HepG2 (cell line): ENCODE measurements at regions not wholly inside any gene's neighbourhood (a gene's known extent, or its start where the extent isn't known, plus 50 kb on each side); places are given as distances from the start of the nearest gene placed in this dataset.
A peak's percentile ranks its signal among the peaks of the same experiment; 100 is the strongest.

Experiments
- ATAC-seq: fragments of 200-7000 bp; cut with Tn5 transposase; 3 replicates; pipeline ENCODE4 v1.9.1; 2020; ENCODE audit warnings: mild to moderate bottlenecking, moderate library complexity
- BruUV-seq: library from RNA; stranded (reverse); fragments of 400-500 nt; replicated peaks from 2 replicates; lab custom pipeline; 2021; lab: Mats Ljungman, UMichigan
- CTCF ChIA-PET: fragments of 300-600 bp; formaldehyde crosslinking; extraction: SDS; loops from one replicate; lab custom pipeline; 2021; ENCODE audit warnings: low total read pairs, inconsistent platforms, low intra/inter-chr PET ratio; lab: Yijun Ruan, JAX
- POLR2A ChIA-PET: fragments of 350-600 bp; sonication (Branson Sonifier 250); formaldehyde crosslinking; loops from one replicate; lab custom pipeline; 2020; ENCODE audit warnings: antibody characterized with exemption, inconsistent platforms; lab: Yijun Ruan, JAX
- DNase-seq: peaks from one replicate; pipeline ENCODE4 v3.0.0-alpha.2; 2015; ENCODE audit warnings: low spot score
- FAIRE-seq: peaks from 3 replicates; lab custom pipeline; 2011; peaks lifted over from hg19 to GRCh38; lab: Jason Lieb, UNC
- H2AFZ ChIP-seq: one replicate; pipeline ENCODE4 v1.6.1; 2011; ENCODE audit warnings: low read length, inconsistent platforms
- H3K27ac ChIP-seq: fragments of 300-600 bp; 3 replicates; pipeline ENCODE4 v1.8.0; 2011; ENCODE audit warnings: mixed run types, mild to moderate bottlenecking, mixed read lengths, low read length, inconsistent platforms; ENCODE audit not compliant: insufficient read depth; ENCODE audit errors: extremely low read length
- H3K27me3 ChIP-seq, 2 experiments: fragments of 200-600 bp in 1 of 2; 2 replicates in 1 of 2; 3 replicates in 1 of 2; pipeline versions ENCODE4 v1.6.0 to v1.8.0; 2011; ENCODE audit warnings: low read length in 2 of 2, mild to moderate bottlenecking in 2 of 2, moderate library complexity in 2 of 2, inconsistent platforms in 1 of 2; ENCODE audit not compliant: insufficient read depth in 2 of 2, control insufficient read depth in 1 of 2
- H3K36me3 ChIP-seq, 2 experiments: fragments of 200-600 bp in 1 of 2; replicated peaks in 1 of 2; 2 replicates in 1 of 2; 3 replicates in 1 of 2; pipeline versions ENCODE4 v1.5.1 to v1.8.0; 2011; ENCODE audit warnings: low read length in 2 of 2, inconsistent platforms in 1 of 2; ENCODE audit not compliant: insufficient read depth in 2 of 2, control insufficient read depth in 1 of 2
- H3K4me1 ChIP-seq: 2 replicates; pipeline ENCODE4 v1.5.1; 2012; ENCODE audit warnings: low read length, inconsistent platforms; ENCODE audit not compliant: insufficient read depth
- H3K4me2 ChIP-seq: 2 replicates; pipeline ENCODE4 v1.6.0; 2011; ENCODE audit warnings: low read depth, low read length, inconsistent platforms
- H3K4me3 ChIP-seq, 3 experiments: fragments of 200-600 bp in 1 of 3; sonication (generic), shearing (Covaris generic) in 1 of 3; replicated peaks in 1 of 3; 2 replicates each; pipeline ENCODE4 v1.5.1; 2011 to 2016; ENCODE audit warnings: low read length in 3 of 3, inconsistent platforms in 2 of 3, low read depth in 2 of 3, mild to moderate bottlenecking in 2 of 3, control low read depth in 1 of 3, mixed read lengths in 1 of 3; ENCODE audit not compliant: insufficient read depth in 1 of 3
- H3K79me2 ChIP-seq: one replicate; pipeline ENCODE4 v1.6.1; 2011; ENCODE audit warnings: low read length, inconsistent platforms; ENCODE audit not compliant: insufficient read depth
- H3K9ac ChIP-seq: 2 replicates; pipeline ENCODE4 v1.6.0; 2011; ENCODE audit warnings: mild to moderate bottlenecking, low read depth, low read length, inconsistent platforms; ENCODE audit not compliant: insufficient read depth
- H3K9me3 ChIP-seq: 2 replicates; pipeline ENCODE4 v1.5.1; 2012; ENCODE audit warnings: mild to moderate bottlenecking, low read length
- H4K20me1 ChIP-seq: 2 replicates; pipeline ENCODE4 v1.6.0; 2011; ENCODE audit warnings: inconsistent platforms, mild to moderate bottlenecking, low read length, moderate library complexity; ENCODE audit not compliant: insufficient read depth
- ATF6 ChIP-seq: sonication (generic); formaldehyde crosslinking; conservative IDR thresholded peaks from 2 replicates; pipeline ENCODE4 v1.4.0; 2020; ENCODE audit warnings: missing genetic modification reagents
- KLF16 ChIP-seq, 2 experiments: sonication (generic) in 1 of 2; formaldehyde crosslinking in 1 of 2; IDR thresholded peaks; 2 replicates each; pipeline versions ENCODE4 v1.6.1 to v1.8.0; 2016 to 2023; ENCODE audit warnings: missing genetic modification reagents in 2 of 2, missing compliant biosample characterization in 1 of 2
- TRIM24 ChIP-seq: sonication (generic); formaldehyde crosslinking; IDR thresholded peaks from 2 replicates; pipeline ENCODE4 v1.8.0; 2022; ENCODE audit warnings: mild to moderate bottlenecking, missing genetic modification reagents
- ZNF629 ChIP-seq: sonication (generic); formaldehyde crosslinking; conservative IDR thresholded peaks from 2 replicates; pipeline ENCODE4 v1.5.0; 2020; ENCODE audit warnings: missing genetic modification reagents
- WGBS: methylation state at CpG from one replicate; pipeline ENCODE4 v1.1.6; 2017; ENCODE audit warnings: low lambda C conversion rate; 5-methylcytosine and 5-hydroxymethylcytosine counted together
- in situ Hi-C: cut with HindIII; loops from 2 replicates; pipeline ENCODE4 v1.10.0; 2017; ENCODE audit warnings: low pct_unique_long_range_greater_than_20kb; ENCODE audit not compliant: extremely low pct_ligation_motif_present
- intact Hi-C: fragments of 100-400 bp; cut with micrococcal nuclease; formaldehyde crosslinking; loops from one replicate; pipeline ENCODE4 v1.10.0; 2022; ENCODE audit not compliant: unreplicated experiment
- TF ChIP-seq, protein P1 (sequence below): sonication (generic); formaldehyde crosslinking; IDR thresholded peaks from 2 replicates; pipeline ENCODE4 v1.5.0; 2020; ENCODE audit warnings: missing genetic modification reagents

- no TSS peak for BruUV-seq
- Histone ChIP-seq H3K9me3 (no peaks in the 10 kb centered on the region), H3K4me1 (no peaks in the 10 kb centered on the region), H3K36me3 (no peaks in the 10 kb centered on the region), H3K4me3 (no peak overlapping the region), H3K4me2 (no peak overlapping the region), H3K79me2 (no peaks in the 10 kb centered on the region), H2AFZ (no peak overlapping the region), H3K9ac (no peak overlapping the region)
- intact Hi-C loops, result no loop called here
- 71% methylated on average over 1 of the region's 5 CpGs for WGBS
- CTCF ChIA-PET, result no interaction called here
- no peak for DNase-seq
- TF ChIP-seq ATF6 (CRISPR knock-in tag) (no peak), ZNF629 (CRISPR knock-in tag) (peak; percentile 45), KLF16 (CRISPR knock-in tag; IDR thresholded peaks at IDR 0.05) (no peak), TRIM24 (CRISPR knock-in tag) (no peak)
- TF ChIP-seq, protein P1, sequence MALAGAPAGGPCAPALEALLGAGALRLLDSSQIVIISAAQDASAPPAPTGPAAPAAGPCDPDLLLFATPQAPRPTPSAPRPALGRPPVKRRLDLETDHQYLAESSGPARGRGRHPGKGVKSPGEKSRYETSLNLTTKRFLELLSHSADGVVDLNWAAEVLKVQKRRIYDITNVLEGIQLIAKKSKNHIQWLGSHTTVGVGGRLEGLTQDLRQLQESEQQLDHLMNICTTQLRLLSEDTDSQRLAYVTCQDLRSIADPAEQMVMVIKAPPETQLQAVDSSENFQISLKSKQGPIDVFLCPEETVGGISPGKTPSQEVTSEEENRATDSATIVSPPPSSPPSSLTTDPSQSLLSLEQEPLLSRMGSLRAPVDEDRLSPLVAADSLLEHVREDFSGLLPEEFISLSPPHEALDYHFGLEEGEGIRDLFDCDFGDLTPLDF (CRISPR knock-in tag), result no peak
- TF ChIP-seq, all 625 proteins: peak for 1
- no peak for ATAC-seq
- POLR2A ChIA-PET, result no interaction called here
- in situ Hi-C loops, result no loop called here
- no peaks in the 10 kb centered on the region for H4K20me1 ChIP-seq
- H3K27me3 ChIP-seq, result peaks cover 5 to 44% of the 10 kb centered on the region in 2 experiments; a peak in 4 of 5 replicates
- no peak for FAIRE-seq
- H3K27ac ChIP-seq, result no peak overlapping the region
Observed at GRCh38 chr22:44425694-44426045, 72.4 kb downstream of the RTL6 start.
